GM19372 (cell line): ENCODE measurements at regions not wholly inside any gene's neighbourhood (a gene's known extent, or its start where the extent isn't known, plus 50 kb on each side); places are given as distances from the start of the nearest gene placed in this dataset.

ENCODE experiments used
- ATAC-seq: cut with Tn5 transposase; IDR thresholded peaks from one replicate; pipeline ENCODE4 v1.9.1; 2021; ENCODE audit warnings: mild to moderate bottlenecking, low read depth, moderate library complexity; ENCODE audit not compliant: unreplicated experiment

GRCh38 chr1:214816603-214817002 is 213.6 kb downstream of the CENPF start:
- ATAC-seq = no peak

GRCh38 chr1:214823311-214824117 is 220.5 kb downstream of the CENPF start:
- ATAC-seq = no peak

GRCh38 chr1:214824763-214825162 is 221.8 kb downstream of the CENPF start:
- ATAC-seq = no peak

GRCh38 chr1:214826619-214827018 is 223.6 kb downstream of the CENPF start:
- ATAC-seq = no peak

GRCh38 chr1:214827883-214828282 is 224.9 kb downstream of the CENPF start:
- no peak for ATAC-seq

GRCh38 chr1:214830941-214831340 is 227.9 kb downstream of the CENPF start:
- ATAC-seq = no peak

GRCh38 chr1:214831956-214832355 is 229.0 kb downstream of the CENPF start:
- no peak for ATAC-seq

- ATAC-seq = no peak
These were observed 230.3 kb downstream of the CENPF start for GRCh38 chr1:214833178-214833756.

- ATAC-seq = no peak
These were observed 234.4 kb downstream of the CENPF start for GRCh38 chr1:214837376-214837775.

GRCh38 chr1:214838351-214838750 is 235.4 kb downstream of the CENPF start:
- ATAC-seq = no peak

- ATAC-seq = no peak
These were observed 237.4 kb downstream of the CENPF start for GRCh38 chr1:214840356-214840755.

GRCh38 chr1:214842856-214843255 is 239.7 kb upstream of the KCNK2 start:
- no peak for ATAC-seq

GRCh38 chr1:214843281-214843680 is 239.3 kb upstream of the KCNK2 start:
- no peak for ATAC-seq

GRCh38 chr1:214844319-214844718 is 238.2 kb upstream of the KCNK2 start:
- ATAC-seq = no peak

GRCh38 chr1:214846276-214846675 is 236.3 kb upstream of the KCNK2 start:
- ATAC-seq = no peak

- no peak for ATAC-seq
These were observed 235.3 kb upstream of the KCNK2 start for GRCh38 chr1:214847071-214847810.

- no peak for ATAC-seq
These were observed 234.4 kb upstream of the KCNK2 start for GRCh38 chr1:214848101-214848500.

GRCh38 chr1:214850432-214851050 is 232.0 kb upstream of the KCNK2 start:
- ATAC-seq = no peak

- no peak for ATAC-seq
These were observed 229.2 kb upstream of the KCNK2 start for GRCh38 chr1:214853340-214853739.

- no peak for ATAC-seq
These were observed 228.2 kb upstream of the KCNK2 start for GRCh38 chr1:214854126-214854875.
